ENCODE measurements at regions not wholly inside any gene's neighbourhood (a gene's known extent, or its start where the extent isn't known, plus 50 kb on each side); places are given as distances from the start of the nearest gene placed in this dataset.

- no peak for TF ChIP-seq CTCF (IDR thresholded peaks at IDR 0.05; ENCODE audit: borderline replicate concordance, extremely low read depth, low read length, poor library complexity, severe bottlenecking)
- no peak for TF ChIP-seq EZH2 (IDR thresholded peaks at IDR 0.05; ENCODE audit: borderline replicate concordance, low read depth, low read length, severe bottlenecking)
Observed at GRCh38 chr18:22277758-22278157, 108.4 kb downstream of the GATA6 start.
